ENCODE measurements at regions not wholly inside any gene's neighbourhood (a gene's known extent, or its start where the extent isn't known, plus 50 kb on each side); places are given as distances from the start of the nearest gene placed in this dataset.

- no peak for DNase-seq (ENCODE audit: low read depth)
- H3K4me3 ChIP-seq (ENCODE audit: control insufficient read depth, low read depth, low read length): no peak overlapping the region
- TF ChIP-seq, protein P1, sequence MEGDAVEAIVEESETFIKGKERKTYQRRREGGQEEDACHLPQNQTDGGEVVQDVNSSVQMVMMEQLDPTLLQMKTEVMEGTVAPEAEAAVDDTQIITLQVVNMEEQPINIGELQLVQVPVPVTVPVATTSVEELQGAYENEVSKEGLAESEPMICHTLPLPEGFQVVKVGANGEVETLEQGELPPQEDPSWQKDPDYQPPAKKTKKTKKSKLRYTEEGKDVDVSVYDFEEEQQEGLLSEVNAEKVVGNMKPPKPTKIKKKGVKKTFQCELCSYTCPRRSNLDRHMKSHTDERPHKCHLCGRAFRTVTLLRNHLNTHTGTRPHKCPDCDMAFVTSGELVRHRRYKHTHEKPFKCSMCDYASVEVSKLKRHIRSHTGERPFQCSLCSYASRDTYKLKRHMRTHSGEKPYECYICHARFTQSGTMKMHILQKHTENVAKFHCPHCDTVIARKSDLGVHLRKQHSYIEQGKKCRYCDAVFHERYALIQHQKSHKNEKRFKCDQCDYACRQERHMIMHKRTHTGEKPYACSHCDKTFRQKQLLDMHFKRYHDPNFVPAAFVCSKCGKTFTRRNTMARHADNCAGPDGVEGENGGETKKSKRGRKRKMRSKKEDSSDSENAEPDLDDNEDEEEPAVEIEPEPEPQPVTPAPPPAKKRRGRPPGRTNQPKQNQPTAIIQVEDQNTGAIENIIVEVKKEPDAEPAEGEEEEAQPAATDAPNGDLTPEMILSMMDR (conservative IDR thresholded peaks at IDR 0.05; ENCODE audit: control insufficient read depth, insufficient read depth, low read depth, low read length): no peak
These were observed 109.6 kb downstream of the ALDH8A1 start for GRCh38 chr6:134840086-134840867.

DNA sequence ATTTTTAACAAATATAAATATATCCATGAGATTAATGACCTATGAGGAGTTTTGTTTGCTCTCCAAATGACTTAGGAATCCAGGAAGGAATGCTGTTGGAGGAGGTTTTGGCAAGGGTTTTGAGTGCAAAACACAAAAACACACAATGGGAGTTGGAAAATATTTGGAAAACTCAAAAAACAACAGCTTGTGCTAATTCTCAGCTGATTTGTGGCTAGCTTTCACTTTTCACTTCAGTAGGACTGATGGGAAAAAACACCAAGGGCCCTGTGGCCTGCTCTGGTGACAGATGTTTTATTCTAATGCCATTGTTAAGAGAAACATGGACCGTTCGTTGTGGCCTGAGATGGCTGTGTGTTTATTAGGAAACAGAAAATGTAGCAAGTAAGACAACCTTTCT lies 113.9 kb downstream of the ALDH8A1 start:
- DNase-seq (ENCODE audit: low read depth): peak; percentile 48
- TF ChIP-seq, protein P1 (conservative IDR thresholded peaks at IDR 0.05; ENCODE audit: control insufficient read depth, insufficient read depth, low read depth, low read length): no peak

GRCh38 chr6:134830940-134831339 lies 119.0 kb downstream of the ALDH8A1 start:
- no peak overlapping the region for H3K4me3 ChIP-seq (ENCODE audit: control insufficient read depth, low read depth, low read length)
- TF ChIP-seq, protein P1 (conservative IDR thresholded peaks at IDR 0.05; ENCODE audit: control insufficient read depth, insufficient read depth, low read depth, low read length): no peak
- no peak for DNase-seq (ENCODE audit: low read depth)

More for the DNA sequence above, 113.9 kb downstream of the ALDH8A1 start:
- H3K4me3 ChIP-seq (ENCODE audit: control insufficient read depth, low read depth, low read length): no peak overlapping the region

DNA sequence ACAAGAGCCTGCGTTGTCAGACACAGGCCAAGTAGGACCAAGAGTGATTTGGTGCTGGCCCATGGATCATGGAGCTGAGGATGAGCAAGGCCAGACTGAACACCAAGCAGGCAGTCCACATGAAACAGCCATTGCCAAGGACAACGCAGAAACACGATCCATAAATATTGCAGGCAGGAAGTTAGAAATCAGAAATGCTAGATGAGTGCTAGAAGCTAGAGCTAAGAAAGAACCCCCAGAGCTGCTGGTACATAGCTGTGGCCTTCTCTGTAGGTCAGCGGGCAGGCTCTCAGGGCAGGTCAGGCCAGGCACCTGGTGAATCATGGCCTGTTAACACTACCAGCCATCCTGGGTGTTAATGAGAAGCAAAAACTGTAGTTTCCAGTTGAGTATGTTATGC lies 119.7 kb downstream of the ALDH8A1 start:
- TF ChIP-seq, protein P1 (conservative IDR thresholded peaks at IDR 0.05; ENCODE audit: control insufficient read depth, insufficient read depth, low read depth, low read length): no peak
- peak; percentile 45 for DNase-seq (ENCODE audit: low read depth)
- no peak overlapping the region for H3K4me3 ChIP-seq (ENCODE audit: control insufficient read depth, low read depth, low read length)

DNA sequence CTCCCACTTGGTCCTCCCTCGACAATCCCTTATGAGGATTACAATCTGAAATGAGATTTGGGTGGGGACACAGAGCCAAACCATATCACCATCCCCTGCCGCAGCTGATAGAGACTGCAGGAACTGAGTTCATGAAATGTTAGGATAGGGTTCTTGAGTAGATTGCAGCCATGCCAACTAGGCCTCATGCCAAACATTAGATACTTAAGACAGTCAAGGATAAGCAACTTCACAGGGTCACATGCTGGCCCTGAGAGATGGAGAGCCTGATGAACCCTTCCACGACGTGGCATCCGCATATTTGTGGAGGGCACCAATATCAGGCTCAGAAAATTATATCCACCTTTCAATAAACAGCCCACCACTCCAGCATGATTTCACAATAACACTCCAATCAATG lies 121.3 kb downstream of the ALDH8A1 start:
- TF ChIP-seq, protein P1 (conservative IDR thresholded peaks at IDR 0.05; ENCODE audit: control insufficient read depth, insufficient read depth, low read depth, low read length): no peak
- DNase-seq (ENCODE audit: low read depth): no peak
- H3K4me3 ChIP-seq (ENCODE audit: control insufficient read depth, low read depth, low read length): no peak overlapping the region

DNA sequence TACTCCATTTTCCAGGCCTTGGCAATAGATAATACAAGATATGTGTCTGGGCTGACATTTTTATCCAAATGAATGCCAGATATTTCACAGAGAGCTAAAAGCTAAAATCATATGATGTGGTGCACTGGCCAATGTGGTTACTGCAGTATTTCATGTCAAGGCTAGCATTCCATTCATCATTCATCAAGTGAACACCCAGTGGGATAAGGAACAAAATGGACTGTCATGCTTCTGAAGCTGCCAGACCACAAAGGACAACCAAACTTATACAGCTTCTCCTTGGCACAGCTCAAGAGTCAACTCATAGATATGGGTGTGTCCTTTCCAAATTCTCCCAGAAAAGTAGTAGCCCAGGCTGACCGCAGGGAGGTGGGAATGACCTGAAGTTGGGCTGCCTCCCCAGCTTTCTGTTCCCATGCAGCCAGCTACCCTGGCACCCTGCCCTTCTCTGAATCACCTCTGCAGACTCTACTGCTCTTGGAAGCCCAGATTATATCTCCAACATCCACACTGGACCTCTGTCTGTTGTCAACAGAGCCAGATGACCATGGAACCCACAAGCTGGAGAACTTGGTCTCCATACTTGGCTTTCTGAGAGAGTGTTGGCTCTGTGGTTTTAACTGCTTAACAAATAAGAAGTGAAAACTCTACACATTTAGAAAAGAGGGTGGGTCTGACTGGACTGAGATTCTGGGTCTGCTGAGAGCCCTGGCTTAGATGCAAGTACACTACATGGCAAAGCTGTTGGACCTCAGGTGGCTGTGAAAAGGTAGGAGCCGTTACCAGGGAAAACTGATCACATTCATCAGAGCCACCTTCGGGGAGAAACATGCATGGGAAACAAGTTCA lies 122.8 kb downstream of the ALDH8A1 start:
- TF ChIP-seq, protein P1 (conservative IDR thresholded peaks at IDR 0.05; ENCODE audit: control insufficient read depth, insufficient read depth, low read depth, low read length): peak; percentile 41

More for the DNA sequence above, 122.8 kb downstream of the ALDH8A1 start:
- DNase-seq (ENCODE audit: low read depth): peak; percentile 100
- H3K4me3 ChIP-seq (ENCODE audit: control insufficient read depth, low read depth, low read length): no peak overlapping the region

Data from fibroblast of mammary gland (primary cell).